ENCODE measurements at regions not wholly inside any gene's neighbourhood (a gene's known extent, or its start where the extent isn't known, plus 50 kb on each side); places are given as distances from the start of the nearest gene placed in this dataset.

GRCh38 chr13:87358319-87358718, 312.9 kb upstream of the SLITRK5 start:
- TF ChIP-seq ZNF384 (IDR thresholded peaks at IDR 0.05) (no peak), TARDBP (IDR thresholded peaks at IDR 0.05) (no peak), L3MBTL2 (conservative IDR thresholded peaks at IDR 0.05) (no peak), ELF4 (IDR thresholded peaks at IDR 0.05) (no peak), CTBP1 (IDR thresholded peaks at IDR 0.05; ENCODE audit: borderline replicate concordance) (no peak), LEF1 (IDR thresholded peaks at IDR 0.05; ENCODE audit: borderline replicate concordance) (no peak), FOXM1 (IDR thresholded peaks at IDR 0.05; ENCODE audit: borderline replicate concordance) (no peak)
- ChIA-PET CTCF (no interaction called here), POLR2A (no interaction called here)
- DNase-seq (ENCODE audit: extremely low spot score), result no peak

GRCh38 chr13:87361216-87361615, 310.0 kb upstream of the SLITRK5 start:
- CTCF ChIA-PET, result no interaction called here
- POLR2A ChIA-PET, result no interaction called here
- DNase-seq (ENCODE audit: extremely low spot score), result no peak
- TF ChIP-seq NFRKB (IDR thresholded peaks at IDR 0.05) (no peak), FOXK2 (IDR thresholded peaks at IDR 0.05) (no peak), L3MBTL2 (conservative IDR thresholded peaks at IDR 0.05) (no peak), ARNT (IDR thresholded peaks at IDR 0.05) (no peak), HDGF (IDR thresholded peaks at IDR 0.05; ENCODE audit: borderline replicate concordance) (no peak), SUZ12 (IDR thresholded peaks at IDR 0.05) (no peak)

GRCh38 chr13:87368639-87369038, 302.5 kb upstream of the SLITRK5 start:
- POLR2A ChIA-PET, result no interaction called here
- CTCF ChIA-PET, result no interaction called here
- no peak for TF ChIP-seq SP1 (IDR thresholded peaks at IDR 0.05)
- no peak for TF ChIP-seq TARDBP (IDR thresholded peaks at IDR 0.05)
- TF ChIP-seq L3MBTL2 (conservative IDR thresholded peaks at IDR 0.05), result no peak
- TF ChIP-seq ARNT (IDR thresholded peaks at IDR 0.05), result no peak
- no peak for TF ChIP-seq ZNF384 (IDR thresholded peaks at IDR 0.05)
- TF ChIP-seq SUZ12 (IDR thresholded peaks at IDR 0.05), result no peak
- no peak for TF ChIP-seq HDGF (IDR thresholded peaks at IDR 0.05; ENCODE audit: borderline replicate concordance)
- TF ChIP-seq FOXK2 (IDR thresholded peaks at IDR 0.05), result no peak
- TF ChIP-seq ELF4 (IDR thresholded peaks at IDR 0.05), result no peak
- TF ChIP-seq FOXA1 (IDR thresholded peaks at IDR 0.05), result no peak
- no peak for TF ChIP-seq FOXM1 (IDR thresholded peaks at IDR 0.05; ENCODE audit: borderline replicate concordance)
- TF ChIP-seq BHLHE40 (IDR thresholded peaks at IDR 0.05; ENCODE audit: borderline replicate concordance), result no peak
- TF ChIP-seq PKNOX1 (IDR thresholded peaks at IDR 0.05), result no peak
- no peak for TF ChIP-seq NFRKB (IDR thresholded peaks at IDR 0.05)
- TF ChIP-seq LEF1 (IDR thresholded peaks at IDR 0.05; ENCODE audit: borderline replicate concordance), result no peak
- TF ChIP-seq CTBP1 (IDR thresholded peaks at IDR 0.05; ENCODE audit: borderline replicate concordance), result no peak
- no peak for DNase-seq (ENCODE audit: extremely low spot score)

GRCh38 chr13:87376081-87376480, 295.1 kb upstream of the SLITRK5 start:
- ChIA-PET CTCF (no interaction called here), POLR2A (no interaction called here)
- TF ChIP-seq HDGF (IDR thresholded peaks at IDR 0.05; ENCODE audit: borderline replicate concordance) (no peak), SP1 (IDR thresholded peaks at IDR 0.05) (no peak), CTBP1 (IDR thresholded peaks at IDR 0.05; ENCODE audit: borderline replicate concordance) (no peak), BHLHE40 (IDR thresholded peaks at IDR 0.05; ENCODE audit: borderline replicate concordance) (no peak), ARNT (IDR thresholded peaks at IDR 0.05) (no peak)
- no peak for DNase-seq (ENCODE audit: extremely low spot score)

- DNase-seq (ENCODE audit: extremely low spot score), result no peak
- ChIA-PET POLR2A (no interaction called here), CTCF (no interaction called here)
- TF ChIP-seq NFRKB (IDR thresholded peaks at IDR 0.05), result no peak
- no peak for TF ChIP-seq SP1 (IDR thresholded peaks at IDR 0.05)
- no peak for TF ChIP-seq HDGF (IDR thresholded peaks at IDR 0.05; ENCODE audit: borderline replicate concordance)
- no peak for TF ChIP-seq FOXM1 (IDR thresholded peaks at IDR 0.05; ENCODE audit: borderline replicate concordance)
These were observed 287.1 kb upstream of the SLITRK5 start for GRCh38 chr13:87384099-87384498.

- DNase-seq (ENCODE audit: extremely low spot score), result no peak
- TF ChIP-seq L3MBTL2 (conservative IDR thresholded peaks at IDR 0.05) (no peak), FOXA1 (IDR thresholded peaks at IDR 0.05) (no peak), TARDBP (IDR thresholded peaks at IDR 0.05) (no peak)
- POLR2A ChIA-PET, result no interaction called here
- CTCF ChIA-PET, result no interaction called here
These were observed 277.8 kb upstream of the SLITRK5 start for GRCh38 chr13:87393358-87393757.

GRCh38 chr13:87398047-87398446, 273.1 kb upstream of the SLITRK5 start:
- no peak for DNase-seq (ENCODE audit: extremely low spot score)
- POLR2A ChIA-PET, result interaction anchor here (0.9 kb wide), 1 partner anchor 10 kb away, joined by 3 read pairs; no protein-coding TSS in a partner anchor
- CTCF ChIA-PET, result interaction anchor here (0.6 kb wide), 1 partner anchor 303 kb away, joined by 4 read pairs; no protein-coding TSS in a partner anchor
- TF ChIP-seq LEF1 (IDR thresholded peaks at IDR 0.05; ENCODE audit: borderline replicate concordance) (no peak), FOXA1 (IDR thresholded peaks at IDR 0.05) (no peak), SP1 (IDR thresholded peaks at IDR 0.05) (no peak), ARNT (IDR thresholded peaks at IDR 0.05) (no peak), NFRKB (IDR thresholded peaks at IDR 0.05) (no peak), CTBP1 (IDR thresholded peaks at IDR 0.05; ENCODE audit: borderline replicate concordance) (no peak), SUZ12 (IDR thresholded peaks at IDR 0.05) (no peak), FOXK2 (IDR thresholded peaks at IDR 0.05) (no peak), HDGF (IDR thresholded peaks at IDR 0.05; ENCODE audit: borderline replicate concordance) (no peak), ELF4 (IDR thresholded peaks at IDR 0.05) (no peak), L3MBTL2 (conservative IDR thresholded peaks at IDR 0.05) (no peak), ZNF384 (IDR thresholded peaks at IDR 0.05) (no peak), FOXM1 (IDR thresholded peaks at IDR 0.05; ENCODE audit: borderline replicate concordance) (no peak), BHLHE40 (IDR thresholded peaks at IDR 0.05; ENCODE audit: borderline replicate concordance) (no peak), PKNOX1 (IDR thresholded peaks at IDR 0.05) (no peak)
